HG02763 (cell line): ENCODE measurements at regions not wholly inside any gene's neighbourhood (a gene's known extent, or its start where the extent isn't known, plus 50 kb on each side); places are given as distances from the start of the nearest gene placed in this dataset.
"Not testable (repeated sequence)": the region's sequence is repeated elsewhere in the genome, so short reads cannot be mapped to it uniquely, and the experiment has no call there.

Source experiments
- ATAC-seq: cut with Tn5 transposase; IDR thresholded peaks from one replicate; pipeline ENCODE4 v1.9.1; 2021; ENCODE audit warnings: mild to moderate bottlenecking, moderate library complexity; ENCODE audit not compliant: unreplicated experiment

DNA sequence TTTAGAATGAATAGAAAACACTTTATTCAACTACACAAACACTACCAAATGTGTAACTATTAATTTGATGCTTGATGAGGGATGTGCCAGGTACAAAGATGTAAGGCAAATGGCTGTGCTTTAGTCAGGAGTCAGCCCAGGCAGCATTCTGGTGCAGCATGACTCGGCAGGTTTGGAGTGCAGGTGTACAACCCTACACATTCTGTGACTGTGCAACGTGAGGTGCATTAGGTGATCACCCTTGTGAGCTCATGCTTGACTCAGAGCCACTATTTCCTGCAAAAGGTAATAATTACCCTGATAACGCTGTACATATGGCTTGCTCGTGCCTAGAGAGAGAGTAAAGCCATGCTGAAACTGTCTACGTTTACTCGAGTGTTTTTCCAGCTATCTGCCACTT lies 288.7 kb upstream of the DSEL start:
- ATAC-seq: no peak

DNA sequence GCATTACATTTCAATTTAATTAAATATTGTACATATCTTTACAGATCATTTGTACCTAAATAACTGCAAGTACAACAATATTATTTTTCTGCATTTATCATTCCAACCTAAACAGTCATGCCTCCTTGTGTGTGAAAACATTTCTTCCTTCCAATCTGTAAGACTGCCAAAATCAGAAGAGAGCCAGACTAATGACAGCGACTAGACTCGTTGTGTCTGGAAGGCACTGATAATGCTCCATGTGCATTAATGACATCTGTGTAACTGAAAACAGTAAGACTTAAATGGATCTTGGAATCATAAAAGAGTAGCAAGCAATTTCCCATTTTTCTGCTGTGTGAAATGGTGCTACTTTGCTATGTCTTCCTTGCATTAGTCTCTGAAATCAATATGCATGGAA lies 278.0 kb upstream of the DSEL start:
- ATAC-seq: no peak

DNA sequence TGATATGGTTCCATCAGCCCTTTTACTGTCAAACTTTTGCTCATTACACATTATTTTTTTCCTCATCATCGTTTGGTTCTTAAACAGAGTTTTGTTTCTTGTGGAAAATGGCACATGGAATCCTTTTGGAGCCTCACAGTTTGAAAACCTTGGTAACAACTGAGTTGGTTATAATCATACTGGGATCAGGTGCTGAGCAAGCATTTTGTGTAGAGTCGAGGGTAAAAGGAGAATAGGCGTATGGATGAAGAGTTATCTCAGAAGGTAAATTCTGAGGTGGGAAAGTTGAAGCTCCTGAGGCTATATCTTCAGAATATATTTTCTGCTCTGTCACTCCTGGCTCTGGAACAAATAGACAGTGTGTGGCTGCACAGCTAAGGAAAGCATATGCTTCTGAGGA lies 274.0 kb upstream of the DSEL start:
- ATAC-seq: no peak

DNA sequence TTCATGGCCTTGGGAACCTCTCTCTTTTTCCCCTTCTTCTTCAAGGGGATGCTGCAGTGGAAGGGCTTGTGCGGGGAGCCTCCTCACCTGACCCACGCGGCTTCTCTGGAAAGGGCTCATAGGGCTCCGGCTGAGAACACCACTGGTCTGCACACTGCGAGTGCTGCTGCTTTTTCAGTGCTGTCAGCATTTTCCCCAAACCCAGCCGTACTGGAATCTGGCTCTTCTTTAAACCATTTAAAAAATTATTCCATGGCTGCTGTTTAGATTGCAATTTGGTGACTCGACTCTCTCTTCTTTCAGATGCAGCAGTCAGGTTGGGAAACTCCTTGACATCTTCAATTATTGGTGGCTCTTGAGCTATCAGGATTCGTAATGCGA lies 272.6 kb upstream of the DSEL start:
- ATAC-seq: no peak

DNA sequence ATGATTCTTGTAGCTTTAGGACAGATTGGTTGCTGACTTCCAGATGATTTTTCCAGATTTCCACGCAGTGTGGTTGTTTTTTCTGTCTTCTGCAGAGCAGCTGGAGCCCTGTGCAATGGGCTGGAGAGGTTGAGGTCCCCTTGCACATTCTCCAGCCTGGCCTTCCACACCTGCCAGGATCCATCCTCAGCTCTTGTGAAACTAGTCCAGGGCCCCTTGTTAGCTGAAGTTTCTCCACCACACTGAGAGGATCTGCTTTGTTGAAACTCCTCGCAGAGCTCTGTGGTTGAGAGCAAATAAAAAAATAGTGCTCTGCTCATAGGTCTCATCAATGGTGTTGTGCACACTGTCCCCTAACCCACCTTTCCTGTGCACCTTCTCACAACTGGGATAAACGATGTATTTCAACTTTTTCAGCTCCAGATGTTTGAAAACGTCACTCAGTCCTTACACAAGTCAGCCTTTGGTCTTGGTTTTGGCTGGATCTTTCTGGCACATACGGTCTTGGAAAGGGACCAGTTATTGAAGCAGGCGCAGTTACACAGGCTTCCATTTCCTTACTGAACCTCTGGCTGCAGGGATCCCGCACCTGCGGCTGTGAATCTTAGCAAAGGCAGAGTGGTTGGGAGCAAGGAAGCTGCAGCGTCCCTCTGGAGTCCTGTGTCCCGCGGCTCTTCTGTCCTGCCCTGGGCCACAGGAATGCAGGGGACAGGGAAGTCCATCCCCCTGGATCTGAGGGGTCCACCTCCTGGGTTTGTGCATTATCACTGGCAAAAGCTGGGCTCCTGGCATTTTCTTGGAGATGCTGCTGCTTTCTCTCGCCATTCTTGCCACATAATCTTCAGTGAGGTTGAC lies 272.0 kb upstream of the DSEL start:
- ATAC-seq: no peak

DNA sequence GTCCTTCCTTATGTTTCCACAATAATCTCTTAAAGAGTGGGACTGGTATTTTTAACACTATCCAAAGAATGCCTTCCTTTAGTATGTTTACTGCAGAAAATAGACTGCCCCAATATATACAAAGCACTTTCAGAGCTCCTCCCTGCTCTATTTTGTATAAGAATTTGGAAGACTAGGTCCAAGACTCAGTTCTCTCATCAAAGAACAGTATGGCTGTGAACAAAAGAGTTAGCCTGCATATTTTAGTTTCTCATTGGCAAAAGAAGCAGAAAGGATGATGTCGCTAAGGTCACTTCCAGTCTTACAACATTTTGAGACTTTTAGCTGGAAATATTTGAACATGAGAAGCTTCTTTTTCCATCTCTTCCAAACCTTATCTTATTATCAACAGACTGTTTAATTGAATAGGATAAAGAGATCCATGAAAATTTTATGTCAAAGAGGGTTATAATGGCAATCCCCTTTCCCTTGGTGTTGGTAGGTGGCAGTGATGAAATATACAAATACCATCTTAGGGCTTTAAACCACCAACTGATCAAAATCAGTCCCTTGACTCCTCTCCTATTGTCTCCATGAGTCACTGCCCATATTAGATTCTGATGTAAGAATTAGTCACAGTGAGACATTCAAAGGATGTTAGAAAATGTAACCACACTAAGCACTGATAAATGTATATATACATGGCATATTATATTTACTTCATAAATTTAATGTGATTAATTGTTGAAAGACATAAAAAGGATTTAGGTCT lies 266.9 kb upstream of the DSEL start:
- ATAC-seq: no peak

DNA sequence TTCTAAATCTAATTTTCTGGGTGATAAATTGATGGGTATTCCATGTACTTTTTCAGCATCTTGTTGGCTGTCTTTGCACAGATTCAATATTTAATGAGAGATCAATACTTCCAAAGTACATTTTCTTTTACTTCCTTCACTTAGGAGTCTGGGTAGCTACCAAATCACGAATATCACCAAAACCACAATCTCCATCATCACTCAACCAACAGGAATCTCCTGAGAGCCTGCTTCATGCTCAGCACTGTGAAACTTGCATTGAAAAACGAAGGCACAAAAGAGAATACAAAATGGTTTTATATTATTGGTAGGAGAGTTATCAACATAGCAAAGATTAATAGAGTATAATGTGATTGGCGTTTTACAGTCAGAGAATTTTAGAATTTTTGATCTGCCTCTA lies 261.5 kb upstream of the DSEL start:
- no peak for ATAC-seq

DNA sequence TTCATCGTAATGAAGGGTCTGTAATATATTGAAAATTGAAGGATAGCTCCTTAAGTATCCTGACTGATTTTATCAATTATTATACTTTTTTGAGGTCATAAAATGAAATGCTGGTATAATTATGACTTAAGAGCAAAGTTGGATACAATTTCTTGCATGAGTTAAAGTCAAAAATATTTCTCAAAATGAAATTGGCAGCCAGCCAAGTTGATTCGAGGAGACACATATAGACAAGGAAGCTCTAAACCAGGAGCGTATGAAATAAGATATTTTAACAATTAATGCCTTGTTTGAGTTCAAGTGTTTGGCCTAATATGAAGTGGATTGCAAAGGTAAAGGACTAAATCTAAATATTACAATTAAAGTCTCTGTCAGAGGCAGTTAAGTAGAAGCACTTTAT lies 260.4 kb upstream of the DSEL start:
- ATAC-seq: no peak

DNA sequence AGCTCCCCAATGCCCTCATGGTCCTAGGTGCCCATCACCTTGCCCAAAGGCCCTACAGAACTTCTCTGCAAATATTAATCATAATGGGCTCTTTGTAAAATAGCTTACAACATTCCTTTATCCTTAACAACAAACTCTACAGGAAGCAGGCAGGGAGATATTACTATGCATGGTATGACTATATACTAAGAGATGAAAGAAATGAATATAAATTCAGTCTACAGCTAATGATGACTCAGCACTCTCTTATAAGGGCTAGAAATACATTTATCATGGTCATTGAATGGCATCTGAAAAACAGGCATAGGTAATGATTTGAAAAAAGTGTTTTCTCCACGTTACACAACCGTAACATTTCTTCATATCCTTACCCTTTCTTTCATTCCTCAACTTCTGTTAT lies 254.8 kb upstream of the DSEL start:
- no peak for ATAC-seq

DNA sequence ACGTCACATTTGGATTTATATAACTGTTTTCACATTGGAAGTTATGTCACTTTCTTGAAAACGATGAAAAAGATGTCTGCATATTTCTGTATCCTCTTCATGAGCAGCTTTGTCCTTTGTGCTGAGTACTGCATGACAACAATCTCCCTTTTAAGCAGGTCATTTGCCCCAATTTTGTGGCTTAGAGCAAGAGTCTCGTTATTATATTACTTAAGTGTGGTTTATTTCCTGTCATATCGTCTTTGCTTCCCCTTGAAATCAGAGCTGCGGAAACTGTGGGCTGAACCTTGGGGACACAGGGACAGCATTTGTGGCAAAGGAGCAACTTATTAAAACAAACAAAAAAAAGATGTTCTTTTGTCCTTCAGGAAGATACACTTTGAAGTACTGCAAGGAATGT lies 254.0 kb upstream of the DSEL start:
- no peak for ATAC-seq

DNA sequence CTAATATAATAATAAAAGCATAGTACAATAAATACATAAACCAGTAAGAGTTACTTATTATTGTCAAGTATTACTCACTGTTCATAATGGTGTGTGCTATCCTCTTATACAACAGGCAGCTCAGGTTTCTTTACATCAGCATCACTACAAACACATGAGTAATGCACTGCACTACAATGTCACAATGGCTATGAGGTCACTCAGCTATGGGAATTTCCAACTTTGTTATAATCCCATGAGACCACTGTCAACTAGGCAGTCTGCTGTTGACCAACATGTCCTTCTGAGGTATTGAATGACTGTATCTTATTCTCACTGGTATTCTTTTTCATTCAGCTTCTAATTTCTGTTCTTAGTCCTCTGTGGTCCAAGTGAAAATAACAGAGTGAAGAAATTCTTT lies 250.4 kb upstream of the DSEL start:
- ATAC-seq: peak; percentile 53

DNA sequence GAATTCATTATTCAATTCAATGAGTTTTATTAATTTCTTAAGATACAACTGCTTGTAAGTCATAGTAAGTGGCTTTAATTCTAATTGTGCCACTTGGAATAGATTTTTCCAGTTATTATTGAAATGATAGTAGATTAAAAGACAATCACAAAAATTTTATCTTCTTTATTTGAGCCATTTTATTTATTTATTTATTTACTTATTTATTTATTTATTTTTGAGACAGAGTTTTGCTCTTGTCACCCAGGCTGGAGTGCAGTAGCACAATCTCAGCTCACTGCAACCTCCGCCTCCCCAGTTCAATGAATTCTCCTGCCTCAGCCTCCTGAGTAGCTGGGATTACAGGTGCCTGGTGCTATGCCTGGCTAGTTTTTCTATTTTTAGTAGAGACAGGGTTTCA lies 235.7 kb upstream of the DSEL start:
- not testable (repeated sequence) for ATAC-seq

DNA sequence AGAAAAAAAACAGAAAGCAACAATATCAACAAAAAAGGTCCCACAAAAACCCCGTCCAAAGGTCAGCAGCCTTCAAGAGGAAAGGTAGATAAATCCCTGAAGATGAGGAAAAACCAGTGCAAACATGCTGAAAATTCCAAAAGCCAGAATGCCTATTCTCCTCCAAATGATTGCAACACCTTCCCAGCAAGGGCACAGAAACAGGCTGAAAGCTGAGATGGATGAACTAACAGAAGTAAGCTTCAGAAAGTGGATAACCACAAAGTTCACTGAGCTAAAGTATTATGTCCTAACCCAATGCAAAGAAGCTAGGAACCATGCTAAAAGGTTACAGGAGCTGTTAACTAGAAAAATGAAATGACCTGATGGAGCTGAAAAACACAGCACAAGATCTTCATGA lies 226.4 kb upstream of the DSEL start:
- ATAC-seq: no peak

DNA sequence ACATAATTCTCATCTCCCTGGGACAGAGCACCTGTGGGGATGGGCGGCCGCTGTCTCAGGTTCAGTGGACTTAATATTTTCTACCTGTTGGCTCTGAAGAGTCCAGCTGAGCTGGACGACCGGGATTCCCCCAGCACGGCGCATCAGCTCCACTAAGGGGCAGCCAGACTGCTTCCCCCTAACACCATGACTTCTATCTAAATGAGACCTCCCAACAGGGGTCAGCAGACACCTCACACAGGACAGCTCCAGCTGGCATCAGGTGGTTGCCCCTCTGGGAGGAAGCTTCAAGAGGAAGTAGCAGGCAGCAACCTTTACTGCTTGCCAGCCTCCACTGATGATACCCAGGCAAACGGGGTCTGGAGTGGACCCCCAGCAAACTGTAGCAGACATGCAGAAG lies 226.0 kb upstream of the DSEL start:
- ATAC-seq: no peak

DNA sequence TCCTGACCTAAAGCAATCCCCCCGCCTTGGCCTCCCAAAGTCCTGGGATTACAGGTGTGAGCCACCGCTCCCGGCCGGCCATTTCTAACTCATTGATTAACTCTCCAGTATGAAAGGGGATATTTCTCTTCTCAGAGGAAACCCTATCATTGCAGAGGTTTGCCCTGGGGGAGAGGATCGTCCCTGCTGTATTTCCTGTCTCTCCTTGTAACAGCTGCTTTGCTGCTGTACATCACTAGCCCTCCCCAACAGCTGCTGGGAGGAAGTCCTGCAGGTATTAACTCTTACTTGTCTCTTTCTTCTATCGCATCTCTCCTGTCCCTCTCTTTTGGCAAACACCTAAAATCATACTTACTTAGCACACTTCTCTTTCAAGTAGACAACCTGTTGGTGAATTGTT lies 219.0 kb upstream of the DSEL start:
- ATAC-seq: no peak

DNA sequence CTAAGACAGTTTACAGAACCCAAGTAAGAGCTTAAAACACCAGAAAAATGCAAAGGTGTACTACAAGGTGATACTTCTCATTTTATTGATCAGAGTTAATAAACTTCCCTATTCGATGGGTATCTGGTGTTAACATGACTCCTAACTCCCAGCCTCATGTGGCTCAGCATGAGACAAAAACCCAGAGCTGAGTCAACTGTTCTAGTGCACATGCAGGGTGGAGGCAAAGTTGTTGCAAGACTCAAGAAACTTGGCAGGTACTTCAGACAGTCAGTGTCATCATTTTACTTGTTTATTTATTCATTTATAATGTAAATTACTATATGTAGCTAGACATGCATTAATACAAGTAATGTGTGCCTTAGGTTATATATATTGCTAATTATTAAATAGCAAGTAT lies 216.6 kb upstream of the DSEL start:
- ATAC-seq: no peak

DNA sequence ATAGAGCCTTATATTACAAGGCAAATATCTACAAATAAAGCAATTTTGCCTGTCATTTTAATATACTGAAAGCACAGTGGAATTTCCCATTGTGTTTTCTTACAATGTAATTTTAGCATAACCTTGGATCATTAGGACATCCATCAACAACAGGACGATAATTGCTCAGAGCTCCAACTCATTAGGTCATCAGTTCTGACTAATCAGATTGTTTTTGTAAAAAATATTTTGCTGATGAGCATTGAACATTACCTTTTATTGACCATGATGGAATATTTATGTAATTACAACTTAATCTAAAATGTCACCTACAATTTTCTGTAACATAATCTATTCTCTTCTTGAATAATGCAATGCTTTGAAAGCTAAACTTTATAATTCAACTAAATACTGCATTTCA lies 215.3 kb upstream of the DSEL start:
- no peak for ATAC-seq

DNA sequence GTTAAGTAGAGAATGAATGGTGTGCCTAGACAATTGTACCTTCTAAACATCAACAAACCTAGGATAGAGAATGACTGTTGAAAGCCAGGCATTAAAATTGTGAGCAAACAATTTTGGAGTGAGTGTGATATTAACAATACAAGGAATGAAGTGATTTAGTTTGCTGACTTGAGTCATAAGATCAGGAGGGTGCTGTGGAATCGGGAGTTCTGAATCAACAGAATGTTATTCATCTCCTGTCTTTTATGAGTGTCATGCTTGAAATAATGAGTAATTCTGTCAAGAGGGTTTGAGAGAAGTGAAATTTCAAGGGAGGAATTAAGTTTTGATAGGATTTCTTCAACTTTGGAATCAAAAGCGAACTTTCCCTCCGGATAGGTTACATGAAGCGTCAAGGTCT lies 214.4 kb upstream of the DSEL start:
- no peak for ATAC-seq

DNA sequence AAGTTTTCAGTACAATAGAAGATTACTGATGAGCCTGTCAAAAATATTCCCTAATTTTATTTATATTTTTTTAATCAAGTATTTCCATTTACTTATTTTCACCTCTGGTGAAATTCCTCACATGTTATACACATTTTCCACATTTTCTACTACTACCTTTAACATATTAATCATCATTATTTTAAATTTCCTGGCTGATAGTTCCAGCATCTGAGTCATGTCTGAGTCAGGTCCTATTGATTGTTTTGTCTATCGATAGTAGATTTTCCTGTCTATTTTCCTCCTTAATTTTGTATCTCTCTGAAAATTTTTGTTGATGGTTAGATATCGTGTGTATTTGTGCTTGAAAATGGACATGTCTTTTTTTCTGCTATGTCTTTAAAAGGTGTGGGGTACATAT lies 211.8 kb upstream of the DSEL start:
- no peak for ATAC-seq

DNA sequence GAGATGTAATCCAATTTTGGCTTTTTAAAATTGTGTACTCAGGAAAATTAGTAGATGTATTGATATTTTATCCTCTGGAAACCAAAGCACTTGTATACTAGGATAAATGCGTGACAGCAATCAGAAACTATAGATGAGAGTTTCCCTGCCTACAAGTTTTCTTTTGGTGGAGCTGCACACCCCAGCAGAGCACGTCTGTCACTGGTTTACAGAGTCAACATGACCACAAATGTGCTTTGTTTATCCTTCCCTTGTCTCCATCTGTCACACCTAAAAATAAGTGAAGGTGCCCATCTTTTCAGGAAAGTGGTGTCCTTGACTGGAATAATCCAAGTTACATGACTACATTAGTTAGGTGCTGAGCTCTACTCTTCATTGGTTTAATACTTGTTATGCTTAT lies 210.4 kb upstream of the DSEL start:
- ATAC-seq: no peak

DNA sequence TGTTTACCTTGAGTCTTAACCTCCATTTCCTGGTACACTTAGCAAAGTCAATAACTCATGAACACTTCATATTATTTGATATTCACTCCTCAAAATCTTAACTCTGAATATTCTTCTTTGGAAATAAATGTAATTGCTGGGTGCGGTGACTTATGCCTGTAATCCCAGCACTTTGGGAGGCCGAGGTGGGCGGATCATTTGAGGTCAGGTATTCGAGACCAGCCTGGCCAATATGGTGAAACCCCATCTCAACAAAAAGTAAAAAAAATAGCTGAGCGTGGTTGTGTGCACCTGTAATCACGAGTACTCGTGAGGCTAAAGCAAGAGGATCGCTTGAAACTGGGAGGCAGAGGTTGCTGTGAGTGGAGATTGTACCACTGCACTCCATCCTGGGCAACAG lies 201.3 kb upstream of the DSEL start:
- ATAC-seq: no peak

DNA sequence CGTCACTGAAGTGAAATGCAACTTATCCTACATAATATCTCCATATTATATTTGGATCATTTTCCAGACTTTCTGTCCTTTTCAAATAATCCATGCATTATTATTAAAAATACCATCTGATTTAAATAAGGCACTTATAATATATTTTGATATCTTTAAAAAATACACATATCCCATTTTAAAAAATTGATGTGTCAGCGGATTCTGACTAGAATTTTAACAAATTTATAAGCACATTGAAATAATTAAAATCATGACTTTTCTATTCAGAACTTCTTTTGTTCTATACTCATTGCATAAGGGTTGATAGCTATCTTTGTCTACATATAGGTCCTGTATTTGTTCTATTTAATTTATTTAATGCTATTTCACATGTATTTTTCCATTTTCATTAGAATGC lies 199.0 kb upstream of the DSEL start:
- ATAC-seq: no peak

DNA sequence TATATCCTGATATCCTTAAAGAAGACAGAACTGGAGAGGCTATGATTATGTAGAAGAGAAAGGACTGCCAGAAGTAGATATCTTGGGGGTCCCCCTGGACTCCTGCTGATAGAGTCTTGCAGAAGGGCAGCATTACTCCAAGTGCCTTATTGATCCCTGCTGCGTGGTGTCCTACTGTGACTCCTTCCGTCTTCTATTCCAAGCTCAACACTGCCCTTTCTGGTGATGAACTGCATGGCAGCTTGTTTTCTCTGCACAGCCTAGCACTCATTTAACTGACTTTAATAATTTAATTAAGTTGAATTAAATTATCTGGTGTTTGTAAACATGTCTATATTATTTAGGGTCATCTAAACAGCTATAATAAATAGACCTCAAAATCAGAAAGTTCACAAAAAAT lies 194.1 kb upstream of the DSEL start:
- no peak for ATAC-seq
